PC-3 (cell line): ENCODE measurements at regions not wholly inside any gene's neighbourhood (a gene's known extent, or its start where the extent isn't known, plus 50 kb on each side); places are given as distances from the start of the nearest gene placed in this dataset.

ENCODE experiments used
- ATAC-seq: fragments of 200-7000 bp; cut with Tn5 transposase; 2 replicates; pipeline ENCODE4 v1.9.1; 2020; ENCODE audit warnings: mild to moderate bottlenecking, moderate library complexity
- BruUV-seq: library from RNA; stranded (reverse); fragments of 400-500 nt; replicated peaks from 2 replicates; lab custom pipeline; 2021; lab: Mats Ljungman, UMichigan
- CTCF ChIA-PET: fragments of 300-600 bp; sonication (Branson Sonifier 250); formaldehyde crosslinking; loops from one replicate; lab custom pipeline; 2022; ENCODE audit warnings: antibody characterized with exemption; lab: Charles Lee
- POLR2A ChIA-PET: fragments of 300-600 bp; sonication (Branson Sonifier 250); formaldehyde crosslinking; loops from one replicate; lab custom pipeline; 2022; ENCODE audit warnings: antibody characterized with exemption; ENCODE audit not compliant: unreplicated experiment; lab: Charles Lee
- DNase-seq: peaks from one replicate; pipeline ENCODE4 v3.0.0-alpha.2; 2015
- H2AFZ ChIP-seq: fragments of 300-600 bp; sonication (generic); 2 replicates; pipeline ENCODE4 v1.6.0; 2016; ENCODE audit warnings: antibody characterized with exemption, low read length
- H3F3A ChIP-seq: fragments of 300-600 bp; sonication (generic); one replicate; pipeline ENCODE4 v1.6.0; 2017; ENCODE audit warnings: antibody characterized with exemption, low read length, control low read depth, mild to moderate bottlenecking; ENCODE audit not compliant: unreplicated experiment
- H3K27ac ChIP-seq: fragments of 300-600 bp; sonication (generic); 2 replicates; pipeline ENCODE4 v1.5.1; 2016; ENCODE audit warnings: mild to moderate bottlenecking, low read length
- H3K27me3 ChIP-seq: fragments of 300-600 bp; sonication (generic); 2 replicates; pipeline ENCODE4 v1.6.1; 2016; ENCODE audit warnings: low read length, mixed read lengths
- H3K36me3 ChIP-seq: fragments of 300-600 bp; sonication (generic); 2 replicates; pipeline ENCODE4 v1.6.1; 2016; ENCODE audit warnings: low read depth, mixed run types, low read length, mixed read lengths
- H3K4me1 ChIP-seq: fragments of 300-600 bp; sonication (generic); 2 replicates; pipeline ENCODE4 v1.5.1; 2016; ENCODE audit warnings: low read length; ENCODE audit not compliant: insufficient read depth
- H3K4me2 ChIP-seq: fragments of 300-600 bp; sonication (generic); 2 replicates; pipeline ENCODE4 v1.6.0; 2016; ENCODE audit warnings: low read length
- H3K4me3 ChIP-seq: fragments of 300-600 bp; sonication (generic); 2 replicates; pipeline ENCODE4 v1.5.1; 2016; ENCODE audit warnings: mild to moderate bottlenecking, low read length, mixed read lengths
- H3K79me2 ChIP-seq: fragments of 300-600 bp; sonication (generic); 2 replicates; pipeline ENCODE4 v1.6.1; 2017; ENCODE audit warnings: low read length, mixed read lengths
- H3K9ac ChIP-seq: fragments of 300-600 bp; sonication (generic); 2 replicates; pipeline ENCODE4 v1.6.0; 2016; ENCODE audit warnings: mild to moderate bottlenecking, low read length
- H3K9me2 ChIP-seq: fragments of 300-600 bp; sonication (generic); replicated peaks from 2 replicates; pipeline ENCODE4 v1.6.1; 2016; ENCODE audit warnings: mixed run types, low read length, mixed read lengths
- H3K9me3 ChIP-seq: fragments of 300-600 bp; sonication (generic); 2 replicates; pipeline ENCODE4 v1.6.1; 2016; ENCODE audit warnings: low read length, mixed read lengths
- H4K20me1 ChIP-seq: fragments of 300-600 bp; sonication (generic); 2 replicates; pipeline ENCODE4 v1.6.1; 2016; ENCODE audit warnings: low read length, mixed read lengths
- CTCF ChIP-seq: fragments of 300-600 bp; sonication (generic); conservative IDR thresholded peaks from 2 replicates; pipeline ENCODE4 v1.5.1; 2017; ENCODE audit warnings: antibody characterized with exemption, low read depth, mild to moderate bottlenecking, low read length
- EZH2 ChIP-seq: fragments of 300-600 bp; sonication (generic); IDR thresholded peaks from one replicate; pipeline ENCODE4 v1.6.1; 2017; ENCODE audit warnings: antibody characterized with exemption, mild to moderate bottlenecking, low read length; ENCODE audit not compliant: unreplicated experiment
- EZH2phosphoT487 ChIP-seq: fragments of 300-600 bp; sonication (generic); IDR thresholded peaks from 2 replicates; pipeline ENCODE4 v1.6.1; 2018; ENCODE audit warnings: mild to moderate bottlenecking, antibody characterized with exemption, low read length, borderline replicate concordance
- intact Hi-C: fragments of 100-400 bp; cut with micrococcal nuclease; formaldehyde crosslinking; loops from 2 replicates; pipeline ENCODE4 v1.9.0; 2023

- no peak overlapping the region for H2AFZ ChIP-seq
- intact Hi-C loops, result no loop called here
- BruUV-seq, result no TSS peak
Measured at GRCh38 chr14:55899531-55899930, 218.7 kb upstream of the PELI2 start.

GRCh38 chr14:55900749-55901148 is 217.5 kb upstream of the PELI2 start:
- CTCF ChIA-PET, result no interaction called here
- no TSS peak for BruUV-seq

More at GRCh38 chr14:55899531-55899930, 218.7 kb upstream of the PELI2 start:
- H3K4me2 ChIP-seq, result no peak overlapping the region
- H3K36me3 ChIP-seq, result no peaks in the 10 kb centered on the region
- no peaks in the 10 kb centered on the region for H3K9me3 ChIP-seq
- H3K27ac ChIP-seq, result no peak overlapping the region
- no peak for DNase-seq
- H3K79me2 ChIP-seq, result no peaks in the 10 kb centered on the region
- POLR2A ChIA-PET, result no interaction called here
- TF ChIP-seq EZH2phosphoT487 (no peak), EZH2 (no peak)
- no peak overlapping the region for H3K9ac ChIP-seq
- H3F3A ChIP-seq, result no peaks in the 10 kb centered on the region
- CTCF ChIA-PET, result no interaction called here
- H4K20me1 ChIP-seq, result no peaks in the 10 kb centered on the region
- ATAC-seq, result no peak
- H3K4me1 ChIP-seq, result no peaks in the 10 kb centered on the region
- H3K27me3 ChIP-seq, result peaks cover 34% of the 10 kb centered on the region; the same call in 1 of the 2 replicates
- H3K4me3 ChIP-seq, result no peak overlapping the region
- H3K9me2 ChIP-seq, result no peaks in the 10 kb centered on the region; the same call in 1 of the 2 replicates

GRCh38 chr14:55901291-55901690 is 216.9 kb upstream of the PELI2 start:
- H3K27me3 ChIP-seq, result peaks cover 33% of the 10 kb centered on the region; the same call in 1 of the 2 replicates
- no peak for TF ChIP-seq EZH2phosphoT487
- no peak for TF ChIP-seq EZH2
- no peak for TF ChIP-seq CTCF
- no peak for DNase-seq
- POLR2A ChIA-PET, result no interaction called here
- H3K4me2 ChIP-seq, result no peak overlapping the region
- no peaks in the 10 kb centered on the region for H3K9me3 ChIP-seq
- CTCF ChIA-PET, result no interaction called here
- H4K20me1 ChIP-seq, result no peaks in the 10 kb centered on the region
- no peak overlapping the region for H2AFZ ChIP-seq
- H3K79me2 ChIP-seq, result no peaks in the 10 kb centered on the region
- H3K4me3 ChIP-seq, result no peak overlapping the region
- H3K9me2 ChIP-seq, result no peaks in the 10 kb centered on the region; the same call in 1 of the 2 replicates
- no peaks in the 10 kb centered on the region for H3K4me1 ChIP-seq
- intact Hi-C loops, result no loop called here
- no peak overlapping the region for H3K9ac ChIP-seq
- no peaks in the 10 kb centered on the region for H3K36me3 ChIP-seq
- H3F3A ChIP-seq, result no peaks in the 10 kb centered on the region
- no peak overlapping the region for H3K27ac ChIP-seq
- no TSS peak for BruUV-seq
- ATAC-seq, result no peak

More at GRCh38 chr14:55900749-55901148, 217.5 kb upstream of the PELI2 start:
- TF ChIP-seq CTCF (no peak), EZH2 (no peak), EZH2phosphoT487 (no peak)
- intact Hi-C loops, result no loop called here
- POLR2A ChIA-PET, result interaction anchor here (0.6 kb wide), 1 partner anchor 147 kb away, joined by 3 read pairs; no protein-coding TSS in a partner anchor
- Histone ChIP-seq H2AFZ (no peak overlapping the region), H3K79me2 (no peaks in the 10 kb centered on the region), H3K9ac (no peak overlapping the region), H3K4me2 (no peak overlapping the region), H3K36me3 (no peaks in the 10 kb centered on the region), H3K4me3 (no peak overlapping the region), H3K4me1 (no peaks in the 10 kb centered on the region), H3K9me3 (no peaks in the 10 kb centered on the region), H3K9me2 (no peaks in the 10 kb centered on the region; the same call in 1 of the 2 replicates), H4K20me1 (no peaks in the 10 kb centered on the region), H3K27ac (no peak overlapping the region), H3K27me3 (peaks cover 33% of the 10 kb centered on the region; the same call in 1 of the 2 replicates), H3F3A (no peaks in the 10 kb centered on the region)
- no peak for ATAC-seq
- no peak for DNase-seq
